A673 (cell line): ENCODE measurements at regions not wholly inside any gene's neighbourhood (a gene's known extent, or its start where the extent isn't known, plus 50 kb on each side); places are given as distances from the start of the nearest gene placed in this dataset.

Experiments used
- EZH2 ChIP-seq: fragments of 200-600 bp; sonication (generic); IDR thresholded peaks from 2 replicates; pipeline ENCODE4 v1.6.1; 2017; ENCODE audit warnings: borderline replicate concordance, low read depth, mild to moderate bottlenecking, mixed read lengths, antibody characterized with exemption, low read length; ENCODE audit not compliant: poor library complexity, severe bottlenecking
- TF ChIP-seq, protein P1 (sequence below): fragments of 300-800, 200-600 bp; sonication (generic); conservative IDR thresholded peaks from 2 replicates; pipeline ENCODE4 v1.5.1; 2017; ENCODE audit warnings: low read depth, mild to moderate bottlenecking, antibody characterized with exemption, low read length, moderate library complexity, mixed read lengths

DNA sequence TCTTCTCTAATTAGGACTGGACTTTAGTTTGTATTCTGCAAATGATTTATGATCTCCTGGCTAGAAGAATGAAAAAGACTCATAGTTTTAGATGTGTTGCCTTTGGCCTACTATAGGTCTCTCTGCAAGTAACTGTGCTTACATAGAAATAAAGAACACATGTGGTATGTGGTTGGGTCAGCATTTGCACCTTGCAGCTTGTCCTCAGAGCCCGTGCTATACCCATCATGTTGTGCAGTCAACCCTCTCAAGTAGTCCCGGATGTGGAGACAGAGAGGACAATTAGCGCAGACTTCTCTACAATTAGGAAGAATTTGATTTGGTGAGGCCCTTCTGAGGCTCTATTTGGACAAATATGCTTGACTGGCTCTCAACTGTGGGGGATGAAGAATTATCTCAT lies 203.7 kb upstream of the ITGA4 start:
- TF ChIP-seq, protein P1, sequence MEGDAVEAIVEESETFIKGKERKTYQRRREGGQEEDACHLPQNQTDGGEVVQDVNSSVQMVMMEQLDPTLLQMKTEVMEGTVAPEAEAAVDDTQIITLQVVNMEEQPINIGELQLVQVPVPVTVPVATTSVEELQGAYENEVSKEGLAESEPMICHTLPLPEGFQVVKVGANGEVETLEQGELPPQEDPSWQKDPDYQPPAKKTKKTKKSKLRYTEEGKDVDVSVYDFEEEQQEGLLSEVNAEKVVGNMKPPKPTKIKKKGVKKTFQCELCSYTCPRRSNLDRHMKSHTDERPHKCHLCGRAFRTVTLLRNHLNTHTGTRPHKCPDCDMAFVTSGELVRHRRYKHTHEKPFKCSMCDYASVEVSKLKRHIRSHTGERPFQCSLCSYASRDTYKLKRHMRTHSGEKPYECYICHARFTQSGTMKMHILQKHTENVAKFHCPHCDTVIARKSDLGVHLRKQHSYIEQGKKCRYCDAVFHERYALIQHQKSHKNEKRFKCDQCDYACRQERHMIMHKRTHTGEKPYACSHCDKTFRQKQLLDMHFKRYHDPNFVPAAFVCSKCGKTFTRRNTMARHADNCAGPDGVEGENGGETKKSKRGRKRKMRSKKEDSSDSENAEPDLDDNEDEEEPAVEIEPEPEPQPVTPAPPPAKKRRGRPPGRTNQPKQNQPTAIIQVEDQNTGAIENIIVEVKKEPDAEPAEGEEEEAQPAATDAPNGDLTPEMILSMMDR = no peak
- TF ChIP-seq EZH2 = no peak
